Suprapubic skin (tissue), 4 donors: ENCODE measurements at regions not wholly inside any gene's neighbourhood (a gene's known extent, or its start where the extent isn't known, plus 50 kb on each side); places are given as distances from the start of the nearest gene placed in this dataset.

Experiments
- EP300 ChIP-seq: sonication (generic); formaldehyde crosslinking; IDR thresholded peaks from one replicate; pipeline ENCODE4 v1.6.1; 2017; ENCODE audit warnings: antibody characterized with exemption
- POLR2A ChIP-seq, 2 donors: fragments of 450-650 bp; IDR thresholded peaks; one replicate each; pipeline ENCODE4 v1.6.1; 2017; ENCODE audit warnings: antibody characterized with exemption in 2 of 2, mild to moderate bottlenecking in 2 of 2, moderate library complexity in 2 of 2
- POLR2AphosphoS5 ChIP-seq, 3 donors: sonication (generic); formaldehyde crosslinking; IDR thresholded peaks; one replicate each; pipeline ENCODE4 v1.6.1; 2017; ENCODE audit warnings: antibody characterized with exemption in 3 of 3
- TF ChIP-seq, protein P1 (sequence below), 2 donors: fragments of 200-600 bp in 1 of 2; fragments of 450-650 bp in 1 of 2; sonication (generic) in 1 of 2; IDR thresholded peaks; one replicate each; pipeline ENCODE4 v1.5.1; 2016 to 2019; ENCODE audit warnings: antibody characterized with exemption in 2 of 2, mild to moderate bottlenecking in 1 of 2, moderate library complexity in 1 of 2

DNA sequence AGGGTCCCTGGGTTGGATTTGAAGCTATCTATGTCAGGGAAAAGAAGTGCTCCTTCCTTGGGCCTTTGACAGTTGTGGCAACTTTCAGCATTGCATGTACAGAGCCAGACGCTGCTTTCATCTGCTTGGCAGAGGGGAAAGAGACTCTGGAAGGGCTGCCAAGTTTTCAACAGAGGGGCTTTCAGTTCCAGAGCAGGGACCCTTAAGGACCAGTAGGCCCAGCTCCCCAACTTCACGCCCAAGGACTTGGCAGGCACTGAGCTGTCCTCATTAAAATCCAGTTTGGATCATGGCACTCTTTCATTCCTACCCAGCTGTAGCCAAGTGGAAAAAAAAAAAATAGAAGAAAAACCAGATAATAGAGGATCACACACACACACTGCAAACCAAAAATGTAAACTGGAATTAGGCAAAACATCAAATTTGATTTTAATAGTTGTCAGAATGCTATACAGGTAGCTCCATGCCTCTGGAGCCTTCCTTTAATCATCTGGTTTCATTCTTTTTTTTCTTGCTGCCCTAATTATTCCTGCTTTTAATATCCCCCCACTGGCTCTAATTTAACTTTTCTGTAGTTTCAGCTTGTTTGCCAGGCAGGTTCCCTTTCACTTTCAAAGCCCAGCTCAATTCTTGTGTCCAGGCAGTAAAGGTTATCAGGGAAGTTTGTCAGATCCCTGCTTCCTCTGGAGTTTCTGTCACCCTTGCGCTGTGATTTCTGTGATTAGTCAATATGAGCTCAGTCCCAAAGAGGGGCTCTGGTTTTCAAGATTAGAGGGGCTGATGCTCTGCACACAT is 702.6 kb upstream of the CDH8 start:
- TF ChIP-seq, protein P1, sequence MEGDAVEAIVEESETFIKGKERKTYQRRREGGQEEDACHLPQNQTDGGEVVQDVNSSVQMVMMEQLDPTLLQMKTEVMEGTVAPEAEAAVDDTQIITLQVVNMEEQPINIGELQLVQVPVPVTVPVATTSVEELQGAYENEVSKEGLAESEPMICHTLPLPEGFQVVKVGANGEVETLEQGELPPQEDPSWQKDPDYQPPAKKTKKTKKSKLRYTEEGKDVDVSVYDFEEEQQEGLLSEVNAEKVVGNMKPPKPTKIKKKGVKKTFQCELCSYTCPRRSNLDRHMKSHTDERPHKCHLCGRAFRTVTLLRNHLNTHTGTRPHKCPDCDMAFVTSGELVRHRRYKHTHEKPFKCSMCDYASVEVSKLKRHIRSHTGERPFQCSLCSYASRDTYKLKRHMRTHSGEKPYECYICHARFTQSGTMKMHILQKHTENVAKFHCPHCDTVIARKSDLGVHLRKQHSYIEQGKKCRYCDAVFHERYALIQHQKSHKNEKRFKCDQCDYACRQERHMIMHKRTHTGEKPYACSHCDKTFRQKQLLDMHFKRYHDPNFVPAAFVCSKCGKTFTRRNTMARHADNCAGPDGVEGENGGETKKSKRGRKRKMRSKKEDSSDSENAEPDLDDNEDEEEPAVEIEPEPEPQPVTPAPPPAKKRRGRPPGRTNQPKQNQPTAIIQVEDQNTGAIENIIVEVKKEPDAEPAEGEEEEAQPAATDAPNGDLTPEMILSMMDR (IDR thresholded peaks at IDR 0.05) = no peak
- no peak for TF ChIP-seq POLR2A (IDR thresholded peaks at IDR 0.05)
- TF ChIP-seq POLR2AphosphoS5 (IDR thresholded peaks at IDR 0.05) = no peak
- no peak for TF ChIP-seq EP300
